Spleen (tissue), 11 donors: ENCODE measurements at regions not wholly inside any gene's neighbourhood (a gene's known extent, or its start where the extent isn't known, plus 50 kb on each side); places are given as distances from the start of the nearest gene placed in this dataset.
"Not testable (repeated sequence)": the region's sequence is repeated elsewhere in the genome, so short reads cannot be mapped to it uniquely, and the experiment has no call there.

ENCODE experiments used
- DNase-seq: peaks from one replicate; pipeline ENCODE4 v3.0.0-alpha.2; 2020
- H3K27ac ChIP-seq, 8 donors: fragments of 200-600 bp; sonication (generic) in 7 of 8; 1 replicate in 4 of 8; 2 replicates in 4 of 8; pipeline versions ENCODE4 v1.5.0 to v1.8.0; 2016 to 2021; ENCODE audit warnings: inconsistent platforms in 4 of 8, mild to moderate bottlenecking in 4 of 8, moderate library complexity in 1 of 8
- H3K27me3 ChIP-seq, 7 donors: fragments of 200-600 bp; sonication (generic) in 6 of 7; replicated peaks in 1 of 7; 1 replicate in 4 of 7; 2 replicates in 3 of 7; pipeline versions ENCODE4 v1.5.0 to v1.8.0; 2016 to 2021; ENCODE audit warnings: inconsistent platforms in 3 of 7, mild to moderate bottlenecking in 1 of 7
- H3K36me3 ChIP-seq, 6 donors: fragments of 200-600 bp; sonication (generic) in 5 of 6; 1 replicate in 4 of 6; 2 replicates in 2 of 6; pipeline versions ENCODE4 v1.5.0 to v1.8.0; 2016 to 2021; ENCODE audit warnings: inconsistent platforms in 2 of 6
- H3K4me1 ChIP-seq, 6 donors: fragments of 200-600 bp; sonication (generic) in 5 of 6; 1 replicate in 3 of 6; 2 replicates in 3 of 6; pipeline versions ENCODE4 v1.5.0 to v1.8.0; 2016 to 2021; ENCODE audit warnings: inconsistent platforms in 3 of 6
- H3K4me3 ChIP-seq, 8 donors: fragments of 200-600 bp; sonication (generic) in 7 of 8; 1 replicate in 4 of 8; 2 replicates in 4 of 8; pipeline versions ENCODE4 v1.5.0 to v1.8.0; 2016 to 2021; ENCODE audit warnings: inconsistent platforms in 4 of 8, mild to moderate bottlenecking in 4 of 8, moderate library complexity in 2 of 8
- H3K9me3 ChIP-seq, 8 donors: fragments of 200-600 bp; sonication (generic) in 7 of 8; 1 replicate in 4 of 8; 2 replicates in 4 of 8; pipeline versions ENCODE4 v1.5.0 to v1.8.0; 2016 to 2021; ENCODE audit warnings: inconsistent platforms in 4 of 8
- CTCF ChIP-seq, 11 experiments: fragments of 200-600 bp in 7 of 11; fragments of 450-650 bp in 4 of 11; sonication (generic) in 4 of 11; IDR thresholded peaks in 8 of 11; conservative IDR thresholded peaks in 3 of 11; 1 replicate in 7 of 11; 2 replicates in 4 of 11; pipeline versions ENCODE4 v1.4.0 to v1.8.0; 2016 to 2021; ENCODE audit warnings: antibody characterized with exemption in 11 of 11, inconsistent platforms in 4 of 11, mild to moderate bottlenecking in 1 of 11
- POLR2A ChIP-seq, 3 donors: fragments of 450-650 bp; IDR thresholded peaks; one replicate each; pipeline ENCODE4 v1.5.1; 2017; ENCODE audit warnings: antibody characterized with exemption in 3 of 3, mild to moderate bottlenecking in 1 of 3
- POLR2AphosphoS5 ChIP-seq, 3 donors: sonication (generic); formaldehyde crosslinking; IDR thresholded peaks; one replicate each; pipeline ENCODE4 v1.5.1; 2017; ENCODE audit warnings: antibody characterized with exemption in 3 of 3
- WGBS, 5 donors: extraction: QIAGEN DNeasy Blood & Tissue Kit in 3 of 5; methylation state at CpG; one replicate each; pipeline versions ENCODE4 v1.1.5 to v1.1.7; 2013 to 2018; 5-methylcytosine and 5-hydroxymethylcytosine counted together
- intact Hi-C: fragments of 100-400 bp; cut with DNase I; formaldehyde crosslinking; loops from one replicate; pipeline ENCODE4 v1.15.0; 2023; ENCODE audit warnings: low total_unique reads
- donor health status: healthy with polysubstance abuse.
- donor health status: DM: no; HTN: no; CAD: no; lungs with moderate emphysema.
- donor health status: DM: no; HTN: no; CAD: no.
- donor health status: Bipolar disorder and iron deficiency.
- donor health status: healthy.
- donor health status: DM: no; HTN: no; CAD: no.
- donor health status: DM: yes; HTN: yes; CAD: no.

- intact Hi-C loops = no loop called here
- no peak for DNase-seq
- no peaks in the 10 kb centered on the region for H3K9me3 ChIP-seq
- TF ChIP-seq CTCF (IDR thresholded peaks at IDR 0.05 in 8 of 11, conservative IDR thresholded peaks at IDR 0.05 in 3 of 11) (no peak), POLR2A (IDR thresholded peaks at IDR 0.05) (no peak), POLR2AphosphoS5 (IDR thresholded peaks at IDR 0.05) (no peak)
- no peaks in the 10 kb centered on the region for H3K4me1 ChIP-seq
- H3K36me3 ChIP-seq = no peaks in the 10 kb centered on the region
- no peak overlapping the region for H3K27ac ChIP-seq
- WGBS, 5 donors = 89 to 98% (median 94%) methylated on average over 1 of the region's 1 CpG
- H3K27me3 ChIP-seq = no peaks in the 10 kb centered on the region
- no peak overlapping the region for H3K4me3 ChIP-seq
Observed at GRCh38 chr10:84739641-84740040, 411.3 kb downstream of the CCSER2 start.

GRCh38 chr10:84743483-84743882 is 415.1 kb downstream of the CCSER2 start:
- intact Hi-C loops = no loop called here
- no peaks in the 10 kb centered on the region for H3K36me3 ChIP-seq
- TF ChIP-seq CTCF (IDR thresholded peaks at IDR 0.05 in 8 of 11, conservative IDR thresholded peaks at IDR 0.05 in 3 of 11) = no peak
- TF ChIP-seq POLR2AphosphoS5 (IDR thresholded peaks at IDR 0.05) = no peak
- no peak for TF ChIP-seq POLR2A (IDR thresholded peaks at IDR 0.05)
- no peaks in the 10 kb centered on the region for H3K9me3 ChIP-seq
- no peak for DNase-seq
- H3K4me1 ChIP-seq = no peaks in the 10 kb centered on the region
- no peak overlapping the region for H3K27ac ChIP-seq
- H3K27me3 ChIP-seq = no peaks in the 10 kb centered on the region
- no peak overlapping the region for H3K4me3 ChIP-seq

GRCh38 chr10:84755311-84755710 is 426.9 kb downstream of the CCSER2 start:
- DNase-seq = no peak
- intact Hi-C loops = no loop called here
- H3K9me3 ChIP-seq = no peaks in the 10 kb centered on the region
- no peaks in the 10 kb centered on the region for H3K4me1 ChIP-seq
- H3K27ac ChIP-seq = no peak overlapping the region
- no peaks in the 10 kb centered on the region for H3K27me3 ChIP-seq
- H3K4me3 ChIP-seq = no peak overlapping the region
- WGBS, 5 donors = 73 to 80% (median 78%) methylated on average over 7 of the region's 7 CpGs
- TF ChIP-seq CTCF (IDR thresholded peaks at IDR 0.05 in 8 of 11, conservative IDR thresholded peaks at IDR 0.05 in 3 of 11) = no peak
- TF ChIP-seq POLR2AphosphoS5 (IDR thresholded peaks at IDR 0.05) = no peak
- TF ChIP-seq POLR2A (IDR thresholded peaks at IDR 0.05) = no peak
- H3K36me3 ChIP-seq = no peaks in the 10 kb centered on the region

- H3K27me3 ChIP-seq, H3K36me3 ChIP-seq, H3K4me3 ChIP-seq, DNase-seq, H3K27ac ChIP-seq, intact Hi-C loops, H3K9me3 ChIP-seq, H3K4me1 ChIP-seq: not testable (repeated sequence)
- 72 to 99% (median 96%) methylated on average over 2 to 3 of the region's 3 CpGs for WGBS, 5 donors
Observed at GRCh38 chr10:84756653-84757052, 428.3 kb downstream of the CCSER2 start.

GRCh38 chr10:84761994-84762614 is 433.7 kb downstream of the CCSER2 start:
- H3K27me3 ChIP-seq, intact Hi-C loops, H3K36me3 ChIP-seq, H3K4me1 ChIP-seq, H3K27ac ChIP-seq, DNase-seq, H3K9me3 ChIP-seq, H3K4me3 ChIP-seq: not testable (repeated sequence)
- WGBS, 5 donors = 50 to 58% (median 55%) methylated on average over 11 to 14 of the region's 14 CpGs
